GM19240 (cell line): ENCODE measurements at regions not wholly inside any gene's neighbourhood (a gene's known extent, or its start where the extent isn't known, plus 50 kb on each side); places are given as distances from the start of the nearest gene placed in this dataset.

Source experiments
- DNase-seq: peaks from one replicate; pipeline ENCODE4 v3.0.0; 2011; ENCODE audit warnings: low spot score; ENCODE audit not compliant: insufficient read length

- DNase-seq: no peak
These were observed 1493.1 kb upstream of the ACVR2A start for GRCh38 chr2:146351689-146352088.

GRCh38 chr2:146349334-146349733, 1495.5 kb upstream of the ACVR2A start:
- DNase-seq: no peak

- DNase-seq: no peak
These were observed 1519.9 kb upstream of the ACVR2A start for GRCh38 chr2:146324951-146325350.

- no peak for DNase-seq
These were observed 1521.3 kb upstream of the ACVR2A start for GRCh38 chr2:146323564-146323963.

- no peak for DNase-seq
These were observed 1523.7 kb upstream of the ACVR2A start for GRCh38 chr2:146321175-146321574.

GRCh38 chr2:146317959-146318358, 1526.9 kb upstream of the ACVR2A start:
- DNase-seq: no peak

GRCh38 chr2:146312899-146313298, 1531.9 kb upstream of the ACVR2A start:
- DNase-seq: no peak

- no peak for DNase-seq
These were observed 1539.7 kb upstream of the ACVR2A start for GRCh38 chr2:146305164-146305563.

- no peak for DNase-seq
These were observed 1543.5 kb upstream of the ACVR2A start for GRCh38 chr2:146301287-146301686.

GRCh38 chr2:146295080-146295670, 1549.7 kb upstream of the ACVR2A start:
- no peak for DNase-seq

- DNase-seq: no peak
These were observed 1557.5 kb upstream of the ACVR2A start for GRCh38 chr2:146287281-146287680.

- no peak for DNase-seq
These were observed 1565.9 kb upstream of the ACVR2A start for GRCh38 chr2:146278881-146279280.

- DNase-seq: no peak
These were observed 1573.5 kb upstream of the ACVR2A start for GRCh38 chr2:146271131-146271831.

GRCh38 chr2:146270618-146271017, 1574.2 kb upstream of the ACVR2A start:
- DNase-seq: no peak

- DNase-seq: no peak
These were observed 1577.7 kb upstream of the ACVR2A start for GRCh38 chr2:146267093-146267492.

- DNase-seq: no peak
These were observed 1579.2 kb upstream of the ACVR2A start for GRCh38 chr2:146265656-146266055.

GRCh38 chr2:146262606-146263005, 1582.2 kb upstream of the ACVR2A start:
- no peak for DNase-seq

- no peak for DNase-seq
These were observed 1584.3 kb upstream of the ACVR2A start for GRCh38 chr2:146260551-146260950.

- no peak for DNase-seq
These were observed 1585.0 kb upstream of the ACVR2A start for GRCh38 chr2:146259816-146260215.

GRCh38 chr2:146258071-146258470, 1586.8 kb upstream of the ACVR2A start:
- no peak for DNase-seq

- no peak for DNase-seq
These were observed 1592.7 kb upstream of the ACVR2A start for GRCh38 chr2:146252119-146252518.

- no peak for DNase-seq
These were observed 1593.5 kb upstream of the ACVR2A start for GRCh38 chr2:146251328-146251727.
